Colonic mucosa (tissue), 4 donors: ENCODE measurements at regions not wholly inside any gene's neighbourhood (a gene's known extent, or its start where the extent isn't known, plus 50 kb on each side); places are given as distances from the start of the nearest gene placed in this dataset.

ENCODE experiments used
- DNase-seq: peaks from one replicate; pipeline ENCODE4 v3.0.0-alpha.2; 2020
- H3K27ac ChIP-seq: fragments of 200-600 bp; one replicate; pipeline ENCODE4 v1.8.0; 2021
- H3K27me3 ChIP-seq: fragments of 200-600 bp; one replicate; pipeline ENCODE4 v1.8.0; 2021
- H3K36me3 ChIP-seq: fragments of 200-600 bp; one replicate; pipeline ENCODE4 v1.8.0; 2021
- H3K4me1 ChIP-seq: fragments of 200-600 bp; one replicate; pipeline ENCODE4 v1.8.0; 2021; ENCODE audit warnings: mild to moderate bottlenecking
- H3K4me3 ChIP-seq: fragments of 200-600 bp; one replicate; pipeline ENCODE4 v1.8.0; 2021
- H3K9ac ChIP-seq, 2 donors: one replicate each; pipeline ENCODE4 v1.7.0; 2013; ENCODE audit warnings: control low read depth in 2 of 2, low read depth in 2 of 2, low read length in 2 of 2
- H3K9me3 ChIP-seq: fragments of 200-600 bp; one replicate; pipeline ENCODE4 v1.8.0; 2021
- intact Hi-C: fragments of 100-400 bp; cut with DNase I; formaldehyde crosslinking; loops from one replicate; pipeline ENCODE4 v1.14.1; 2022
- TF ChIP-seq, protein P1 (sequence below): fragments of 200-600 bp; IDR thresholded peaks from one replicate; pipeline ENCODE4 v1.8.0; 2022; ENCODE audit warnings: antibody characterized with exemption, mild to moderate bottlenecking
- donor health status: healthy.
- donor health status: DM: no; HTN: no; CAD: no.
- donor health status: DM: no; HTN: no; CAD: no.

DNA sequence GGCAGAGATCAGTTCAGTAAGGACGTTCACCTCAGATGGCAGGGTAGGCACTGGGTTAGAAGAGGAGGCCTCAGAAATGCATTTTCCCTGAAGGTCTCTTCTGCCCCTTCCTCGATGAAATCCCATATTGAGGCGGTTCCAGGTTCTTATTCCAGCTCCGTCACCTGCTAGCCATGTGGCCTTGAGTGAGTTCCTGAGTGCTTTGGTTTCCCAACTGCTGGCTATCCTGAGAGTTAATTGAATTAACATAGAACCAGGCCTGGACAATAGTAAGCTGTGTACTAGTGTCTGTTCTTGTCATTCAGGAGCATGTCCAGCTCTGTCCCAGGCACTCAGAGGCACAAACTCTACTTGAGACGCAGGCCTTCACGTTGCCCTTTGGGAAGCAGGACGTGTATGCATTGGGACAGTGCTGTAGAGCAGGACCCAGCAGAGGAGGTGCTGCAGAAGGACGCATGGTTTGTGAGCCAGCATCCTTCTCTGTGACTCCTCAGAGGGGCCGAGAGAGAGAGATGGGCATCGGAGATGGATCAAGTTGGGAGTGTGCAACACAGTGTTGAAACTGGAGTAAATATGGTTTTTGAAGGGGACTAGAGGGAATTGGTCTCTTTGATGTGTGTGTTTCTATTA is 114.2 kb downstream of the ASB7 start:
- Histone ChIP-seq H3K9ac (no peak overlapping the region), H3K4me3 (no peak overlapping the region), H3K9me3 (no peaks in the 10 kb centered on the region), H3K4me1 (no peaks in the 10 kb centered on the region), H3K27me3 (no peaks in the 10 kb centered on the region), H3K27ac (no peak overlapping the region), H3K36me3 (no peaks in the 10 kb centered on the region)
- TF ChIP-seq, protein P1, sequence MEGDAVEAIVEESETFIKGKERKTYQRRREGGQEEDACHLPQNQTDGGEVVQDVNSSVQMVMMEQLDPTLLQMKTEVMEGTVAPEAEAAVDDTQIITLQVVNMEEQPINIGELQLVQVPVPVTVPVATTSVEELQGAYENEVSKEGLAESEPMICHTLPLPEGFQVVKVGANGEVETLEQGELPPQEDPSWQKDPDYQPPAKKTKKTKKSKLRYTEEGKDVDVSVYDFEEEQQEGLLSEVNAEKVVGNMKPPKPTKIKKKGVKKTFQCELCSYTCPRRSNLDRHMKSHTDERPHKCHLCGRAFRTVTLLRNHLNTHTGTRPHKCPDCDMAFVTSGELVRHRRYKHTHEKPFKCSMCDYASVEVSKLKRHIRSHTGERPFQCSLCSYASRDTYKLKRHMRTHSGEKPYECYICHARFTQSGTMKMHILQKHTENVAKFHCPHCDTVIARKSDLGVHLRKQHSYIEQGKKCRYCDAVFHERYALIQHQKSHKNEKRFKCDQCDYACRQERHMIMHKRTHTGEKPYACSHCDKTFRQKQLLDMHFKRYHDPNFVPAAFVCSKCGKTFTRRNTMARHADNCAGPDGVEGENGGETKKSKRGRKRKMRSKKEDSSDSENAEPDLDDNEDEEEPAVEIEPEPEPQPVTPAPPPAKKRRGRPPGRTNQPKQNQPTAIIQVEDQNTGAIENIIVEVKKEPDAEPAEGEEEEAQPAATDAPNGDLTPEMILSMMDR, result no peak
- no peak for DNase-seq
- intact Hi-C loops, result no loop called here

DNA sequence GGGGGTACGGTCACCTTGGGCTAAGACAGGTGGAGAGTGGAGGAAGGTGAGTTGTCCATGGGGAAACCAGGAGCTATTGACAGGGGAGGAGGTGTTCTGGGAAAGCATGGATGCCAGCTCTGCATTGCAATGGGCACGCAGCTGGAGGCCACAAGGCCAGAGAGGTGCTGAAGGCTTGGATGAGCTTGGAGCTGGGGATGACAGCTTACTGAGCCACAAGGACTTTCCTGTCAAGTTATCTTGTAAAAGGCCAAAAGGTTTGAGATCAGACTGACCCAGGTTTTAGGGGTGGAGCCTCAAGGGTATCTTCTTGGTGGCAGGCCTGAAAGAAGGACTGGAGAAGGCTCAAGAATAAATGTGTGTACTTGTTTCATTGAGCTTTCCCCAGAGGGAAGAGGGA is 115.2 kb downstream of the ASB7 start:
- H3K9ac ChIP-seq, result no peak overlapping the region
- H3K9me3 ChIP-seq, result no peaks in the 10 kb centered on the region
- intact Hi-C loops, result no loop called here
- H3K4me3 ChIP-seq, result no peak overlapping the region
- H3K27ac ChIP-seq, result no peak overlapping the region
- H3K27me3 ChIP-seq, result no peaks in the 10 kb centered on the region
- TF ChIP-seq, protein P1, result no peak
- no peaks in the 10 kb centered on the region for H3K36me3 ChIP-seq
- no peaks in the 10 kb centered on the region for H3K4me1 ChIP-seq
- DNase-seq, result peak; percentile 7

DNA sequence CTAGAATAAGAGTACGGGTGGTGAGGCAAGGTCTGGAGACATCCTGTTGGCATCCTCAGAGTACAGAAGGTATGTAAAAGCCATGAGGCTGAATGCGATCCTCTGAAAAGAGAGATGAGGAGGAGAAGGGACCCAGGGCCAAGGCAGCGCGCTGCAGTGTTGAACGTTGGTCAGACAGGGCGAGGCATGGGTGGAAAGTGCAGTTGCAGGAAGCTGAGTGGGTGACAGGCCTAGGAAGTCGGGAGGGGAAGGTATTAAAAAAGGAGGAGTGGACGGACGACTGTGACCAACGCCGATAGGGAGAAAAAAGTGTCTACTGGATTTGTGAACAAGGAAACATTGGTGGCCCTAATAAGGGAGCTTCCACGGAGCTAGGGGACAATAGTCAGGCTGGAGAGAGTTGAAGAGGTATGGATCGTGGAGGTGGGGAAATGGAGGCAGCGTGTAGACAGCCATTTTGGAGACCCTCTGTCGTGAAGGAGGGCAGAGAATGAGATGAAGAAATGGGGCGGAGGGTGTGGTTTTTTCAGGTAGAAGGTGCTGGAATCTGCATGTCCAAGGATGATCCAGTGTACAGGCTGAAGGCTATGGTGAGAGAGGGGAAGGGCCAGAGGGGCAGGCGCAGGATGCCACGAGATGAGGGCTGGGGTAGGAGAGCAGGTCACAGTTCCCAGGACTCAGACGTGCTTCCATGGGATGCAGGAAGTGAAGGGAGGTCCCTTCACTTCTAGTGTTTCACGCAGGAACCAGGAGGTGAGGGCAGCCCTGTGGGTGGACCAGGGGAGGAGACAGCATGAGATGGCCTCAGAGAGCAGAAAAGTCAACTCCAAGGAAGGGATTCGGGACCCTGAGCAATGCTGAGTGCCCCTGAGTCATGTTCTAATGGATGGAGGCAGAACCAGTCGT is 115.9 kb downstream of the ASB7 start:
- DNase-seq, result peak; percentile 12
- no peak overlapping the region for H3K9ac ChIP-seq
- H3K9me3 ChIP-seq, result no peaks in the 10 kb centered on the region
- H3K36me3 ChIP-seq, result no peaks in the 10 kb centered on the region
- TF ChIP-seq, protein P1, result no peak
- intact Hi-C loops, result no loop called here
- H3K27ac ChIP-seq, result no peak overlapping the region
- no peaks in the 10 kb centered on the region for H3K27me3 ChIP-seq
- H3K4me1 ChIP-seq, result no peaks in the 10 kb centered on the region
- H3K4me3 ChIP-seq, result no peak overlapping the region

DNA sequence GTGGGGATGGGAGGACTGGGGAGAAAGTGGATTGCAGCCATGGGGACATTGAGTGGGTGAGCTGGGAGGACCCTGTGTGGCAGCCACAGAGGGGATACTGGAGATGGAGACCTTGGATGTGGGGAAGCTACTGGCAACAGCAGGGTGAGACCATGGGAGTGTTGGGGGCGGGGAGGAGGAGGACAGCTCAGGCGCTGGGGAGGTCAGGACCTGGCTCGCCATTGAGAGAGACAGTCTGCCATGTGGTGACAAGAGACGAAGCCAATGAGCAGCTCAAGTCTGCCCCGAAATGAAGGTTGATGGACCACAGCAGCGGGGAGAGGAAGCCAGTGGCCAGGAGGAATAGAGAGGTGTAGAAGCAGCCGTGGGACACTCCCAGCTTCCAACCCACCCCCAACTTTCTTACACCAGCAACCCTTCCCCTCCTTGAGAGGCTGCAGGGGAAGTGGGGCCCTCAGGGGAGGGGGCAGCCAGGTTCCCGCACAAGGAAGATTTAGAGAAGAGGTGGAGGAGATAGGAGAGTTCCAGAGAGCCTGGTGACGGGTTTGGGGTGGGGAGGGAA is 118.1 kb downstream of the ASB7 start:
- Histone ChIP-seq H3K36me3 (no peaks in the 10 kb centered on the region), H3K4me1 (no peaks in the 10 kb centered on the region), H3K9me3 (no peaks in the 10 kb centered on the region), H3K9ac (no peak overlapping the region), H3K4me3 (no peak overlapping the region), H3K27ac (no peak overlapping the region), H3K27me3 (no peaks in the 10 kb centered on the region)
- peak; percentile 14 for DNase-seq
- intact Hi-C loops, result no loop called here
- TF ChIP-seq, protein P1, result no peak

DNA sequence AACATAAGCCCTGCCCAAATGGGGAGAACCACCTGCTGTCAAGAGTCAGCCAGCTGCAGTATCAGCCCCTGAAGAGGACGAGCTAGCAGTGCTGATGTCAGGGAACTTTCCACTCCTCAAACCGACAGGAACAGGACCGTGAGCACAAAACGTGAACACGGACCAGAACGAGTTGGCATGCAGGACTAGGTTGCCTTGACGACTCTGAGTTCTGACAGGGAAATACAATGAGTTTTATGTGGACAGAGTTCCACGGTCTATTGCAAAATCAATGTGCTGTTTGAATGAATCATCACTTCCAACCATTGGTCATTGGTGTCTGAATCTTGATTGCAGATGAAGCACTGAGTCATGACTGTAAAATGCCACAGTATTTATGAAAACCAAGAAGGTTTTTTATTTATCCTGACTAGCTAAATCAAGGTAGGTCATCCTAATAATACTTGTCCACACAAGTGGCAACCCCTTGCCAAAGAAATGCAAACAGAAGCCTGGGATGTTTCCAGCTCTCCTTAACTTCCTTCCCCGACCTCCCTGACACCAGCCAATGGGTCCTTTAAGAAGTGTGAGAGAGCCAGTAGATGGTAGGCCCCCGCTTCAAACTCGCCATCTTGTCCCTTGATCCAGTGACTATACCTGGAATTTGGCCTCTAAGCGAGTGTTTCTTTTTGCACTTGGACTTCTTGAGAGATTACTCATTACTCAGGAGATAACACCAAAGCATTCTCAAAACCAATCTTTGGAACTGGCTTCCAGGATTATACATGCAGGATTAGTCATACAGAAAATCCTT is 119.6 kb downstream of the ASB7 start:
- Histone ChIP-seq H3K27ac (peak overlapping the region; percentile 28), H3K9me3 (no peaks in the 10 kb centered on the region), H3K4me1 (no peaks in the 10 kb centered on the region), H3K36me3 (no peaks in the 10 kb centered on the region), H3K4me3 (no peak overlapping the region), H3K27me3 (no peaks in the 10 kb centered on the region), H3K9ac (peak overlapping the region in 1 of 2 donors; percentile 32)
- peak; percentile 50 for DNase-seq
- intact Hi-C loops, result no loop called here
- TF ChIP-seq, protein P1, result no peak
